Stimulated activated CD8-positive, alpha-beta memory T cell treated with anti-CD3 and anti-CD28 coated beads, Interleukin-12 subunit alpha, Interleukin-12 subunit beta, amount 100 ng/mL, for 24 hours (primary cell): ENCODE measurements at regions not wholly inside any gene's neighbourhood (a gene's known extent, or its start where the extent isn't known, plus 50 kb on each side); places are given as distances from the start of the nearest gene placed in this dataset.

Source experiments
- DNase-seq: peaks from one replicate; pipeline ENCODE4 v3.0.0-alpha.2; 2020; ENCODE audit errors: extremely low read depth

GRCh38 chr22:22418957-22419356, 89.6 kb downstream of the ZNF280B start:
- DNase-seq, result no peak

- DNase-seq, result no peak
Observed at GRCh38 chr22:22420580-22420979, 88.0 kb downstream of the ZNF280B start.

- no peak for DNase-seq
Observed at GRCh38 chr22:22421392-22421791, 87.2 kb downstream of the ZNF280B start.

- DNase-seq, result peak; percentile 32
Observed at GRCh38 chr22:22422629-22423112, 85.9 kb downstream of the ZNF280B start.

- DNase-seq, result no peak
Observed at GRCh38 chr22:22423681-22424080, 84.9 kb downstream of the ZNF280B start.

GRCh38 chr22:22424210-22424800, 84.2 kb downstream of the ZNF280B start:
- no peak for DNase-seq

GRCh38 chr22:22424956-22425355, 83.6 kb downstream of the ZNF280B start:
- no peak for DNase-seq

- no peak for DNase-seq
Observed at GRCh38 chr22:22425356-22425755, 83.2 kb downstream of the ZNF280B start.

GRCh38 chr22:22425783-22426624, 82.5 kb downstream of the ZNF280B start:
- DNase-seq, result no peak

- DNase-seq, result no peak
Observed at GRCh38 chr22:22427542-22428065, 80.9 kb downstream of the ZNF280B start.

- no peak for DNase-seq
Observed at GRCh38 chr22:22428222-22429098, 80.1 kb downstream of the ZNF280B start.

- DNase-seq, result no peak
Observed at GRCh38 chr22:22429369-22430108, 79.0 kb downstream of the ZNF280B start.

- no peak for DNase-seq
Observed at GRCh38 chr22:22430111-22430820, 78.3 kb downstream of the ZNF280B start.

GRCh38 chr22:22431271-22432220, 77.0 kb downstream of the ZNF280B start:
- DNase-seq, result peak; percentile 15

GRCh38 chr22:22432479-22432878, 76.1 kb downstream of the ZNF280B start:
- DNase-seq, result no peak

GRCh38 chr22:22432937-22433336, 75.6 kb downstream of the ZNF280B start:
- DNase-seq, result no peak

GRCh38 chr22:22433770-22434169, 74.8 kb downstream of the ZNF280B start:
- DNase-seq, result no peak
